HG03060 (cell line): ENCODE measurements at regions not wholly inside any gene's neighbourhood (a gene's known extent, or its start where the extent isn't known, plus 50 kb on each side); places are given as distances from the start of the nearest gene placed in this dataset.
"Not testable (repeated sequence)": the region's sequence is repeated elsewhere in the genome, so short reads cannot be mapped to it uniquely, and the experiment has no call there.

ENCODE experiments used
- ATAC-seq: cut with Tn5 transposase; IDR thresholded peaks from one replicate; pipeline ENCODE4 v1.9.1; 2021; ENCODE audit warnings: low read depth, moderate number of reproducible peaks; ENCODE audit not compliant: unreplicated experiment

DNA sequence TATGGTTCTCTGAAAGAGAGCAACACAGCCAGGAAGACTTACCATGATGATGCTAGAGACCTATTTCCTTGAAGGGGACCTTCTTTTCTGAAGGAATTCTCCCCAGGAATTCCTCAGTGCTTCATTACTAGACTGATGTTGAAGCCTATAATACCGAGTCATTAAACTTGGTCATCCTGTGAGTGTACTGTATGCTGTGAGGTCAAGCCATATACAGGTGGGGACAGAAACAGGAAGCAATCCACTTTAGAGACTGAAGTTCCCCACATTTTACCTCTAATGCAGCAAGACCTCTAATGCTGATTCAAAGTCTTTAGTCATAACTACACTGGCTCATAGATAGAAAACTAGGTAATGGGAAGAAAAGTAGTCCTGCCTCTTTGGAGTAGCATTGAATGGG lies 77.1 kb upstream of the RASEF start:
- no peak for ATAC-seq

- no peak for ATAC-seq
Measured at GRCh38 chr9:83138422-83139135, 75.6 kb upstream of the RASEF start.

GRCh38 chr9:83133316-83133715 lies 70.4 kb upstream of the RASEF start:
- no peak for ATAC-seq

DNA sequence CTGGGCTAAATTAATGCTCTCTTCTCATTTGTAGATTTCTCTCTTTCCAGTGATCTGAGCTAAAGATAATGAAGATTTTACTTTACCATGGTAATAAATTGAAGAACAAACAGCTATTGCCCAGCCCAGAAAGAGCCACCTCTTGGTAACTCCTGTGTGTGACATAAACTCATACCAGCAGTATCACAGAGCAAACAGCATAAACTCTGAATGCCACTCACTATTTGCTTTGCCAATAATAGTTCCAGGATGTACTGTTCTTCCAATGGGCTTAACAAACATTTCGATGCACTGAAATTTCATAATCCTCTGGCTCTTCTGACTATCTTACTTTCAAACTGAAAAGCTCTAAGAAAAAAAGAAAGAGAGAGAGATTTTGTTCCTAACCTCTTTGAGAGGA lies 69.8 kb upstream of the RASEF start:
- ATAC-seq: no peak

- ATAC-seq: no peak
Measured at GRCh38 chr9:83130541-83130940, 67.6 kb upstream of the RASEF start.

DNA sequence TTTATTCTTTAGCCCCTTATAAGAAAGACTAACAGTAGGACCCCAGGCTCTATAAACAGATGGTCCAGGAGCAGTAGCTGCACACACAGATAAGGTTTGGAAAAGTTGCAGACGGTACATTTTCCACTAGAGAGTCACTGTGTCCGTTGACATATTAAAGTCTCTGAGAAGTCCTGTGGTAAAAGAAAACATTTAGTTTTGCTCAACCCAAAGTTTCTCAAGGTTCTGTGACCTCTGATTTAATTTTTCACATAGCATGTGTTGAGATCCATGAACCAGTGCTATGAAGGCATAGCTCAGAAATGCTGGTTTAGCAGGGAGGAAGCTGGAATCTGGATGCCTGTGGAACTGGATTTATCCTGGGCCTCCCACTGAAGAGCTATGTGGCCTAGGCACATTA lies 62.7 kb upstream of the RASEF start:
- no peak for ATAC-seq

- ATAC-seq: no peak
Measured at GRCh38 chr9:83119873-83120272, 56.9 kb upstream of the RASEF start.

DNA sequence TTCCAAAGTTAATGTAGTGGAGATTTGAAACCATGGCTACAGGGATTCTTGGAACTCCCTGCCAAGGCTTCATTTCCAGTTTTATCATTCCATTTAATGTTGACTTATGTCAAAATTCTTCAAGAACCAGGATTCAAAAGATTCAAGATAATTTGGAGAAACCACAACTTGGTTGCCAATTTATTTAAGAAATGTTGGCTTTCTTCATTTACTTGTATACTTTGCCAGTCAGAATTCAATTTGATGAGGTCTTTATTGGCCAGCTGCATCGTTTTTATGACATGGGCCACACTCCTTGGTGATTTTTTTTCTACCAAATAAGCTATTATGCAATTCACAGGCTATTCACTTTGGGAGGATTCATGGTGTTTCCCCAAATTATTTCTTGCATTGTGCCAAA lies 53.1 kb upstream of the RASEF start:
- ATAC-seq: no peak

GRCh38 chr9:83113445-83113844 lies 50.5 kb upstream of the RASEF start:
- not testable (repeated sequence) for ATAC-seq
